GM19238 (cell line): ENCODE measurements at regions not wholly inside any gene's neighbourhood (a gene's known extent, or its start where the extent isn't known, plus 50 kb on each side); places are given as distances from the start of the nearest gene placed in this dataset.

Experiments used
- DNase-seq: peaks from one replicate; pipeline ENCODE4 v3.0.0; 2011; ENCODE audit warnings: low spot score; ENCODE audit not compliant: insufficient read length

DNA sequence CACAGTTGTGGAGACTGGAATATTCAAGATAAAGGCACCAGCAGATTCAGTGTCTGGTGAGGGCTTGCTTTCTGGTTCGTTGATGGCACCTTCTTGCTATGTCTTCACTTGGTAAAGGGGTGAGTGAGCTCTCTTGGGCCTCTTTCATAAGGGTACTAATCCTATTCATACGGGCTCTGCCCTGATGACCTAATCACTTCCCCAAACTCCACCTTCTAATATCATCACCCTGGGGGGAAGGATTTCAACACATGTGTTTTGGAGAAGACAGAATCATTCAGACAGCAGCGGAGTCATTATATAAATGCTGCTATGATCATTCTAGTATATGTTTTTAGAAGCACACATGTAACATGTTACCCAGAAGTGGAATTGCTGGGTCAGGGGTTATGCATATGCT is 295.3 kb upstream of the CTSO start:
- DNase-seq, result no peak

DNA sequence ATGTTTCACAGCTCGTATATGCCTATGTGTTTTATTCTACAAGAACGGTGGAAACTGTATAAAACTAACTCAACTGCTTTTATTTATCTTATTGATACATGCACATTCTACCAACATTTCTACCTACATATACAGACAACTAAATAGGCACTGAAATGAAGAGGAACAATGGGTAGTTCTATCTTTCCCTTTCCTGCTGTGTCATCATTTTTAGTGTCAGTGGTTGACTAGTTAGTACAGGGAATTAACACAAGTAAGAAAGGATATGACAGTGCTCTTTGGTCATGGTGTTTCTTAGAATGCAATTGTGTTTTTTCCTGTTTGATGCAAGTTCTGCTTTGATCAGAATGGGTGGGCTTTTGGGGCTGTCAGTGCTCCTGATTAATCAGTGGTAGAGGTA is 293.8 kb upstream of the CTSO start:
- DNase-seq, result no peak

GRCh38 chr4:156243015-156243414 is 289.3 kb upstream of the CTSO start:
- no peak for DNase-seq

GRCh38 chr4:156242390-156242789 is 288.7 kb upstream of the CTSO start:
- no peak for DNase-seq

- DNase-seq, result no peak
These were observed 288.2 kb upstream of the CTSO start for GRCh38 chr4:156241896-156242295.

- DNase-seq, result no peak
These were observed 284.5 kb upstream of the CTSO start for GRCh38 chr4:156238171-156238570.

DNA sequence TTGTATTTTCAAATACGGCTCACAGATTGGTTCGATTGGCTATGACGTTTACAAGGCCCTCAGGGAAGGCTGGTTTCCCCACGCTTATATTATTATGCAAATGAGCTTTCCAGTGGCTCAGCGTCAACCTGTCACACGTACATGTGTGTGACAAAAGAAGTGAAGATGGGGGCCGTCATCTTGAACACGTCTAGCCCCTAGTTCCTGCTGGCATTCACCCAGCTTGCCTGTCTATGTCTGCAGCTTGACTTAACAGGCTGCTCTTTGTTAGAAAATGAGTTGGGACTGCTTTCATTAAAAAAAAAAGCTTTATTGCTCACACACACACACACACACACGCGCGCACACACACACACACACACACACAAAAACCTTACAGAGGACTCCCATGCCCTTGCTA is 283.6 kb upstream of the CTSO start:
- DNase-seq, result no peak

DNA sequence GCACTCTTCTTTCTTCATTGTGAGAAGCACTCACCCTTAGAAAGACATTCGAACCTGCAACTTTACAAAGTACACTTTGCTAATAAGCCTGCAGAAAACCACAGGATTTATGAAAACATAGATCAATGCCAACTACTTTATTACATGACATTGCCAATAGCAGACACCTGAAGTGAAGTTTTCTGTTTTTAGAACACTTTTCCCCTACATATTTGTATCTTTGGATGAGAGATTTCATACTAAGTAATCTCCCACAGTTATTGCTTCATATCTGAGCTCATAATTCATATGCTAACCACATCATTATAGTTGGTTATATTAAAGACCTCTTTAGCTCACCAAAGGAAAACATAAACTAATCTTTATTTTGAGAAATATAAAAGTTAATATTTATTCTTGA is 276.5 kb upstream of the CTSO start:
- no peak for DNase-seq

DNA sequence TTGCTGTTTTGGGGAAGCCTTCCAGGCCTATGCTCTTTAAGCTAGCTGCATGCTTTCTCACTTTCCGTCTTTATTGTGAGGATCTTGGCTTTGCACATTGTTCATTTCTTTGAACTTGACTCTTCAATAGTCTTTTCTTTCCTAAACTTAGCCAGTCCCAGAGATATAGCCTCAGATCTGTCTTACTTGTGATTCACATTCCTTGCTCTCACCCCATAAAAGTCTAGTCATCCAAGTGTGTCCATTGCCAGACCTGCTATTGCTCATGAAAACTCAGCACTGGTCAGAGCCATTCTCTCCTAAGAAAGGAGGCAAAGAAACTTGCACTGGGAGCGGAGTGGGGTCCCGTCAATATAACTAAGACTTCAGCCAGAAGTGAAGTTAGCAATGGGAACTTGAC is 275.0 kb upstream of the CTSO start:
- no peak for DNase-seq

DNA sequence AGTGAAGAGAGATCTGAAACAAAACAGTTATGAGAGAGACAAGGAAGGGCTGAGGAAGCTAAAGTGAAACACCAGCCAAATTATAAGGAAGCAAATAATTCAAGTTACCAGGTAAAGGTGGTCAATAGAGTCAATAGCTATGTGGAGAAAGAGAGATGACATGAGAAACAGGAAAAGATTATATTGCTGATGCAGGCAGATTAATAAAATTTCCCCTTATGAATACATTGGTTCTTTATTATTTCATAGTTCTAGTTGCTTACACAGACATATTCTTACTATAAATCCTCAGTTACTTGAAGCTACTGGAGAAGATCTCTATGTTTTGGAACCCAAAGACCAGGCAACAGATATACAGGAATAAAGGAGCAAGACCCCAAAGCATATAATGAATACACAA is 273.7 kb upstream of the CTSO start:
- no peak for DNase-seq

GRCh38 chr4:156223985-156224384 is 270.3 kb upstream of the CTSO start:
- DNase-seq, result no peak

GRCh38 chr4:156217236-156217635 is 263.6 kb upstream of the CTSO start:
- DNase-seq, result no peak

DNA sequence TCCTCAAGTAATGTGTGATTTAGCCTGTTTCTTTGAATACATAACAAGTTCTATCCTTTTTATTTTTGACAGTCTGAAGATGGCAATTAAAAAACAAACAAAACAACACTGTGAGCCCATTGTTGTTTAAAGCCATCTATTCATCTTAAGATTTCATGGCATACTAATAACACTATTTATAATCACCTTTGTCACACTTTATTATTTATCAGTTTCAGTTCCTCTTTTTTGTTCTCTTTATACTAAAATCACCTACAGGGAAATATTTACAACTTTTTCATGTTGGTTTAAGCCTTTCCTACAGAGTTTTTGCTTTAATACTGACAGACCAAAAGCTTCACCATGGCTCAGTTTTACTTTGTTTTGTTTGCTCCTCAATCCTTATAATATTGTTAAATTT is 247.4 kb upstream of the CTSO start:
- peak; percentile 1 for DNase-seq

- DNase-seq, result no peak
These were observed 244.8 kb upstream of the CTSO start for GRCh38 chr4:156198511-156198910.

- no peak for DNase-seq
These were observed 243.6 kb upstream of the CTSO start for GRCh38 chr4:156197216-156197615.

- no peak for DNase-seq
These were observed 243.1 kb upstream of the CTSO start for GRCh38 chr4:156196722-156197121.

GRCh38 chr4:156195914-156196313 is 242.2 kb upstream of the CTSO start:
- peak; percentile 3 for DNase-seq

DNA sequence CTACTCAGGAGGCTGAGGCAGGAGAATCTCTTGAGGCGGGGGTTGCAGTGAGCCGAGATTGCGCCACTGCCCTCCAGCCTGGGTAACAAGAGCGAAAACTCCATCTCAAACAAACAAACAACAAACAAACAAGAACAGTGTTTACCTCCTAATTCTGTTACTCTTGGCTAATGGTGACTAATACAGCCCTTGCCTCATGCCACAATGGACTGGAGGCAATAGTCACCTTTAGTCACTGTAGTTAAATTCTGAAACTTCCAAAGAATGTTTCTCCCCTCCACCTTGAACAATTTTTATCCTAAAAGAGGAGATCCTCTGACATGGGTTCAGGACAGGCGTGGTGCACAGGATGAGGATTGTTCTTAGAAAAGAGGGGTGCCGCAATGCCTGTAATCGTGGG is 241.2 kb upstream of the CTSO start:
- no peak for DNase-seq

DNA sequence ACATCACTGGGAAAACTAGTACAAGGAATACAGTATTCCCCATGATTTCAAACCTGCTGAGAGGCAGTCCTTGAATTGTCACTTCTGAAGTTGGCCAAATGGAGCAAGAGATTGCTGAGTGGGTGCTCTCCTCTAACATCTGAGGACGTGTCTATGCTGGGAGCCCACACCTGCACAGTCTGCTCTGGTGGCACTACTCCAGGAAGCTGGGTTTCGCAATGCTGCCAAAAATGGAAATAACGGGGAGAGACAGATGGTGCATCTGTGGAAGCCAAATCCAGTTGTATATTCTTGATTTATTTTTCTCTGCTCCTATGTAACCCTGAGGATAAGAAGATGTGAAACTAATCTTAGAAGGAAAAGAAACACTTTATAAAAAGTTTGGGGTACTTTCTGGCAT is 240.1 kb upstream of the CTSO start:
- no peak for DNase-seq

DNA sequence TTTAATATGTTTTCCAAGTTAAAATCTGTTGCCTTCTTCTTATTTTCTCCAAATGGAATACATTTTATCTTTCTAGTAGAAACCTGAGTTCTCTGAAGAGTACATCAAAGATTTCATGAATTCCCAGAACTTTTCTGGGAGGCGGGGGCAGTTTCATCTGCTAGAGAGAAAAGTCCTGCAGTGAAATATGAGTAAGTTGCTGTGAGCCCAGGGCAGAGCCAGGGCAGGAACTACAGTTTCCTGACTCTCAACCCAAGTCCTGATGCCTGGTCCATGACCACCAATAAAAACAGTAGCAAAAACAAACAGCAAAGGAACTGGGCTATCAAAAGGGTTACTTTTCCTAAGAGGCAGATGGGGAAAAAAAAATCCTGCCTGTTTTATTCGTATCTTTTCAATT is 239.4 kb upstream of the CTSO start:
- no peak for DNase-seq

DNA sequence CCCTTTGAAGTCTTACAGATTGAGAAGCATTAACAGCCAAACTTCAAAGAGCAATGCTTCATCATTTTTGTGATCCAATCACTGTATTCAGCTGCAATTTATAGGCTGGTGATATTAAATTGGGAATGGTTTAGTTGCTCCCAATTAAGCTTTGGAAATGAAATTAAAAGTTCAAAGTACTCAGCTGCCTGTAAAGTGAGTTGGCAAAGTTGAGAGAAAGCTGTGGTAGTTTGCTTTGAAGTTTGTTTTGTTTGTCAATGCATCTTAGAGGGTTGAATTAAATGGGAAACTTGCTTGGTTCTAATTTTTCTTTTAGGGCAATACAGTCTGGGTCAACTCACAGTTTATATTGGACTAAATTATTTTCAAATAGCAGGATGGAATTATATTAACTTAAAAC is 238.4 kb upstream of the CTSO start:
- no peak for DNase-seq

DNA sequence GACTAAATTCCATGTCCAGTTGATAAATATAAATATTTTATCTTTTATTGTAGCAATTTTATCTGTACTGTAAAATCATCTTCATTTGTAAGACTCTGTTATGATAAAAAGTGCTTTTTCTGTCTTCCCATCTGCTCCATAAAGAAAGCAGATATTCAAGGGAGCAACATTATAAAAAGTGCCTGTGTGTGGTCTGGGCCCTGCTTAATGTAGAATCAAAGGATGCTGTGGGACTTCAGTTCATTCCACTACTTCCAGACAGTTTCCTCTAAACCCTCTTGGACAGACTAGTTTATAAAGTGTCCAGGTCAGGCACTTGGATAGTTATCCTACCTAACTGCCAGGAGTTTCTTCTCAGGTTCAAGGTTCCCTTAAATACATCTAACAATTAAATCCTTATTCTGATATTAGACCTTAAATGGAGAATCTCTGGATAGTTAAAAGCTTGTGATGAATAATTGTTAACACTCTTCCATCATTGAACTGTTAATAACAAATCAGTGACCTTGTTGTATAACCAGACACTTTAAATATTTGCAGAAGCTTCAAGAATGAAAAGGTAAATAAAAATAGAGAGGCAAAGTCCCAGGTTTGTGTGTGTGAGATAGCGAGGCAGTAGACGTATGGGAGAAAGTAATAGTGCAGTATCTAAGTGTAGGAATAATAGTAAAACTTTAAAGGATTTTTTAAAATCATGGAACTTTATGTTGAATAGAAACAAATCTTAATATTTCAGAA is 237.5 kb upstream of the CTSO start:
- no peak for DNase-seq

- no peak for DNase-seq
These were observed 236.9 kb upstream of the CTSO start for GRCh38 chr4:156190615-156191014.

- no peak for DNase-seq
These were observed 234.9 kb upstream of the CTSO start for GRCh38 chr4:156188596-156188995.
